B cell (primary cell): ENCODE measurements at regions not wholly inside any gene's neighbourhood (a gene's known extent, or its start where the extent isn't known, plus 50 kb on each side); places are given as distances from the start of the nearest gene placed in this dataset.

Source experiments
- ATAC-seq: fragments of 200-7000 bp; cut with Tn5 transposase; one replicate; pipeline ENCODE4 v1.10.0; 2021; ENCODE audit warnings: low read depth, mild to moderate bottlenecking, moderate number of reproducible peaks, moderate library complexity
- CTCF ChIA-PET: fragments of 350-600 bp; sonication (Branson Sonifier 250); formaldehyde crosslinking; loops from one replicate; lab custom pipeline; 2021; ENCODE audit warnings: antibody characterized with exemption, inconsistent platforms; lab: Charles Lee
- POLR2A ChIA-PET: fragments of 350-600 bp; sonication (Branson Sonifier 250); formaldehyde crosslinking; loops from one replicate; lab custom pipeline; 2021; ENCODE audit warnings: antibody characterized with exemption; lab: Charles Lee
- DNase-seq: peaks from one replicate; pipeline ENCODE4 v3.0.0; 2013
- H2AFZ ChIP-seq: 2 replicates; pipeline ENCODE4 v1.6.1; 2012; ENCODE audit warnings: mild to moderate bottlenecking, low read depth, low read length; ENCODE audit not compliant: insufficient read depth, poor library complexity, severe bottlenecking
- H3K27ac ChIP-seq, 2 donors: 1 replicate in 1 of 2; 2 replicates in 1 of 2; pipeline ENCODE4 v1.5.1; 2012 to 2013; ENCODE audit warnings: low read length in 2 of 2, mild to moderate bottlenecking in 2 of 2, moderate library complexity in 1 of 2
- H3K27me3 ChIP-seq, 4 experiments: fragments of 200-600 bp in 1 of 4; sonication (generic) in 1 of 4; replicated peaks in 1 of 4; 1 replicate in 2 of 4; 2 replicates in 2 of 4; pipeline versions ENCODE4 v1.6.1 to v1.7.0; 2013 to 2016; ENCODE audit warnings: low read length in 3 of 4, mild to moderate bottlenecking in 2 of 4, mixed read lengths in 1 of 4, moderate library complexity in 1 of 4; ENCODE audit not compliant: insufficient read depth in 4 of 4, control insufficient read depth in 3 of 4; ENCODE audit errors: control extremely low read depth in 1 of 4
- H3K36me3 ChIP-seq, 2 experiments: replicated peaks in 1 of 2; 1 replicate in 1 of 2; 2 replicates in 1 of 2; pipeline versions ENCODE4 v1.6.1 to v1.7.1; 2013; ENCODE audit warnings: low read length in 1 of 2; ENCODE audit not compliant: insufficient read depth in 2 of 2, control insufficient read depth in 1 of 2; ENCODE audit errors: control extremely low read depth in 1 of 2, extremely low read depth in 1 of 2
- H3K4me1 ChIP-seq, 2 donors: fragments of 200-600 bp in 1 of 2; sonication (generic) in 1 of 2; 1 replicate in 1 of 2; 2 replicates in 1 of 2; pipeline versions ENCODE4 v1.5.1 to v1.6.1; 2013 to 2017; ENCODE audit warnings: low read length in 2 of 2; ENCODE audit not compliant: control insufficient read depth in 2 of 2, insufficient read depth in 2 of 2
- H3K4me2 ChIP-seq: replicated peaks from 2 replicates; pipeline ENCODE3; 2012; ENCODE audit warnings: mild to moderate bottlenecking, low read depth, low read length; ENCODE audit not compliant: poor library complexity, severe bottlenecking
- H3K4me3 ChIP-seq, 5 experiments: fragments of 200-600 bp in 1 of 5; sonication (generic) in 1 of 5; 1 replicate in 3 of 5; 2 replicates in 2 of 5; pipeline versions ENCODE4 v1.5.1 to v1.7.0; 2011 to 2016; ENCODE audit warnings: low read length in 4 of 5, mild to moderate bottlenecking in 4 of 5, low read depth in 2 of 5, control low read depth in 1 of 5, moderate library complexity in 1 of 5; ENCODE audit not compliant: insufficient read depth in 1 of 5; ENCODE audit errors: control extremely low read depth in 1 of 5, extremely low read depth in 1 of 5
- H3K79me2 ChIP-seq: fragments of 200-600 bp; sonication (generic); one replicate; pipeline ENCODE4 v1.6.0; 2016; ENCODE audit warnings: low read length; ENCODE audit not compliant: control insufficient read depth, insufficient read depth
- H3K9ac ChIP-seq: fragments of 200-600 bp; sonication (generic); 2 replicates; pipeline ENCODE4 v1.6.1; 2017; ENCODE audit warnings: mild to moderate bottlenecking, low read length, moderate library complexity
- H3K9me3 ChIP-seq, 3 donors: one replicate each; pipeline versions ENCODE4 v1.6.1 to v1.7.1; 2013; ENCODE audit warnings: low read length in 2 of 3; ENCODE audit not compliant: control insufficient read depth in 2 of 3, insufficient read depth in 1 of 3; ENCODE audit errors: control extremely low read depth in 1 of 3
- H4K20me1 ChIP-seq: 2 replicates; pipeline ENCODE4 v1.6.0; 2012; ENCODE audit warnings: mild to moderate bottlenecking, low read length; ENCODE audit not compliant: insufficient read depth, control insufficient read depth, poor library complexity, severe bottlenecking
- H3K27ac Mint-ChIP-seq: one replicate; pipeline ENCODE4 v1.8.0; 2021; ENCODE audit warnings: mixed read lengths
- H3K27me3 Mint-ChIP-seq: one replicate; pipeline ENCODE4 v1.8.0; 2021; ENCODE audit warnings: mixed read lengths
- H3K4me1 Mint-ChIP-seq: one replicate; pipeline ENCODE4 v1.8.0; 2021; ENCODE audit warnings: mixed read lengths
- H3K4me3 Mint-ChIP-seq: one replicate; pipeline ENCODE4 v1.8.0; 2021; ENCODE audit warnings: mixed read lengths
- H3K9me3 Mint-ChIP-seq: one replicate; pipeline ENCODE4 v1.8.0; 2022; ENCODE audit warnings: mixed read lengths; ENCODE audit not compliant: insufficient read depth
- CTCF ChIP-seq: fragments of 200-600 bp; IDR thresholded peaks from one replicate; pipeline ENCODE4 v1.8.0; 2022; ENCODE audit warnings: antibody characterized with exemption, mild to moderate bottlenecking
- EZH2 ChIP-seq: IDR thresholded peaks from 2 replicates; pipeline ENCODE4 v1.6.1; 2012; ENCODE audit warnings: borderline replicate concordance, low read depth, mild to moderate bottlenecking, moderate library complexity, low read length; ENCODE audit not compliant: insufficient read depth, poor library complexity, severe bottlenecking
- whole genome bisulfite sequencing: methylation state at CpG from one replicate; pipeline ENCODE4 v1.1.5; 2013; ENCODE audit warnings: missing lambda C conversion rate; ENCODE audit not compliant: insufficient coverage; 5-methylcytosine and 5-hydroxymethylcytosine counted together
- intact Hi-C: fragments of 100-400 bp; cut with micrococcal nuclease; formaldehyde crosslinking; loops from one replicate; pipeline ENCODE4 v1.10.0; 2022

GRCh38 chr4:53778155-53778554, 186.9 kb upstream of the LNX1 start:
- DNase-seq (no peak), ATAC-seq (no peak)
- no peak overlapping the region for H3K27ac ChIP-seq
- H3K36me3 ChIP-seq = no peaks in the 10 kb centered on the region
- Mint-ChIP-seq H3K4me3 (no peak overlapping the region), H3K4me1 (no peaks in the 10 kb centered on the region), H3K9me3 (no peaks in the 10 kb centered on the region), H3K27me3 (peaks cover 24% of the 10 kb centered on the region), H3K27ac (no peak overlapping the region)
- POLR2A ChIA-PET = no interaction called here
- no peaks in the 10 kb centered on the region for H3K79me2 ChIP-seq
- WGBS = no CpG with 5 or more reads among the region's 2 CpGs
- no peak overlapping the region for H3K4me3 ChIP-seq
- H3K27me3 ChIP-seq = peaks cover 0 to 8% (median 0%) of the 10 kb centered on the region in 4 experiments
- no peaks in the 10 kb centered on the region for H3K4me1 ChIP-seq
- no peak overlapping the region for H2AFZ ChIP-seq
- no peak overlapping the region for H3K9ac ChIP-seq
- no peaks in the 10 kb centered on the region for H4K20me1 ChIP-seq
- TF ChIP-seq CTCF (no peak), EZH2 (no peak)
- intact Hi-C loops = no loop called here
- no peak overlapping the region for H3K4me2 ChIP-seq
- H3K9me3 ChIP-seq = no peaks in the 10 kb centered on the region
- CTCF ChIA-PET = interaction anchor here (2.2 kb wide), 1 partner anchor 72 kb away, joined by 6 read pairs; no protein-coding TSS in a partner anchor

- Histone ChIP-seq H3K4me3 (no peak overlapping the region), H3K4me2 (no peak overlapping the region), H3K27ac (no peak overlapping the region), H3K79me2 (no peaks in the 10 kb centered on the region), H3K9ac (no peak overlapping the region), H3K4me1 (no peaks in the 10 kb centered on the region), H3K27me3 (peaks cover 0 to 6% (median 0%) of the 10 kb centered on the region in 4 experiments), H4K20me1 (no peaks in the 10 kb centered on the region), H3K36me3 (no peaks in the 10 kb centered on the region), H3K9me3 (no peaks in the 10 kb centered on the region), H2AFZ (no peak overlapping the region)
- CTCF ChIA-PET = interaction anchor here (2.2 kb wide), 1 partner anchor 71 kb away, joined by 6 read pairs; no protein-coding TSS in a partner anchor
- H3K27me3 Mint-ChIP-seq = peaks cover 19% of the 10 kb centered on the region
- TF ChIP-seq EZH2 (no peak), CTCF (no peak)
- POLR2A ChIA-PET = no interaction called here
- no peaks in the 10 kb centered on the region for H3K4me1 Mint-ChIP-seq
- H3K9me3 Mint-ChIP-seq = no peaks in the 10 kb centered on the region
- DNase-seq = no peak
- no peak overlapping the region for H3K27ac Mint-ChIP-seq
- H3K4me3 Mint-ChIP-seq = no peak overlapping the region
- ATAC-seq = no peak
- intact Hi-C loops = no loop called here
- 100% methylated on average over 2 of the region's 4 CpGs for WGBS
Measured at GRCh38 chr4:53777244-53777984, 186.1 kb upstream of the LNX1 start.
